Stimulated activated CD4-positive, alpha-beta T cell treated with anti-CD3 and anti-CD28 coated beads, TNF-alpha, amount 100 ng/mL, for 48 hours (primary cell): ENCODE measurements at regions not wholly inside any gene's neighbourhood (a gene's known extent, or its start where the extent isn't known, plus 50 kb on each side); places are given as distances from the start of the nearest gene placed in this dataset.
"Not testable (repeated sequence)": the region's sequence is repeated elsewhere in the genome, so short reads cannot be mapped to it uniquely, and the experiment has no call there.

ENCODE experiments used
- DNase-seq, 3 donors: peaks; one replicate each; pipeline ENCODE4 v3.0.0-alpha.2; 2020; ENCODE audit warnings: low read depth in 3 of 3

DNA sequence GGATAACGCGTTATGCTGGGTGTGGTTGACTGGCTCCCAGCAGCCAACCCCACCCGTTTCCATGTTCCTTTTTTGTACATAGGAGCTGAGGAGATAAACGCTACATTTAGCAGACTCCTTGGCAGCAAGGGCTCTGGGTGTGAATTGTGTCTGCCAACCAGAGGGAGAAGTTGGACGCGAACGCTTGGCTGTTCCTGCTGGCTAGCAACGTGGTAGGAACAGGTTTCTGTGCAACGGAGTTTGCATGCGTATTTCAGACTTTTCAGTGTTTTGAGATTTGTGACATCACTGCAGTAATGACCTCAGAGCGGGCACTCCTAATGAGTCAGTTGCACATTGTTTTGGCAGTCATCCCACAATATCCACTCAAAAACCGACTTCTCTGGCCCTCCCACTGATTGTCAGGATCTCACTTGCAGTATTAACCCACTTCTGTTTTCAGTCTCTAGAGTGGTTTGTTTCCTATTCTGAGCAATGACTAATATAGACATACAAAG is 98.7 kb upstream of the RGS1 start:
- DNase-seq, result no peak

GRCh38 chr1:192477630-192478029 is 97.9 kb upstream of the RGS1 start:
- DNase-seq, result no peak

- no peak for DNase-seq
Measured at GRCh38 chr1:192485692-192486436, 89.7 kb upstream of the RGS1 start.

GRCh38 chr1:192488058-192488457 is 87.5 kb upstream of the RGS1 start:
- DNase-seq, result no peak

- DNase-seq, result no peak
Measured at GRCh38 chr1:192489047-192489446, 86.5 kb upstream of the RGS1 start.

DNA sequence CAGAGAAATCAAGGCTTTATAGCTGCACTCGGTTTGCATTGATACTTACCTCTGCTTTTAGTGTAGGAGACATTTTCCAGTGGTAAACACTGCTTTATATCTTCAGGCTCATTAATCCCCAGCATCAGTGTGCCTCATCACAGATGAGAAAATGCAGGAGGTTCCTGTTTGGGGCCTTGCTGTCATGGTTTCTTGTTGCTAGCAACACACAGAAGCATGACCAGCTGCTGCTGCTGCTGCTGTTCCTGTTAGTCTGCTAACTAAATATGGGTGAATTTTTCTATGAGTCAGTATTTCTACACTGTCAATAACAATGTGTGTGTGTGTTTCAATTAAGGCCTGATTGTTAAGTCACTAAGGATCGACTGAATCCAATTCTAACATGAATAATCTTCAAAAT is 85.8 kb upstream of the RGS1 start:
- no peak for DNase-seq

- no peak for DNase-seq
Measured at GRCh38 chr1:192491804-192492554, 83.6 kb upstream of the RGS1 start.

DNA sequence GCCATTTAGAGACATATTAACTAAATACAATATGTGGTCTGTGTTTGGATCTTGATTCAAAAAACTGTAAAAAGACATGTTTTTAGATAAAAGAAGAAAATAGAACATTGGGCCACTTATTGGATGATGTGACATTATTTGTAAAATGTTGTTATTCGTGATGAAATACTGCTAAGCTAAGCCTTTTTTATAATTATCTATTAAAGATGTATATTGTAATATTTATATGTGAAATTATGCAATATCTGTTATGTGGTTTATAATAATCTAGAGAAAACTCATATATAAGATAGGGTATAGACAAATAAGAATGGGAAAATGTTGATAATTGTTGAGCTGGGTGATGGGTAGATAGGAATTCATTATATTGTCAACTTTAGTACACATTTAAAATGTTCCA is 82.0 kb upstream of the RGS1 start:
- no peak for DNase-seq

- no peak for DNase-seq
Measured at GRCh38 chr1:192496369-192497056, 79.1 kb upstream of the RGS1 start.

DNA sequence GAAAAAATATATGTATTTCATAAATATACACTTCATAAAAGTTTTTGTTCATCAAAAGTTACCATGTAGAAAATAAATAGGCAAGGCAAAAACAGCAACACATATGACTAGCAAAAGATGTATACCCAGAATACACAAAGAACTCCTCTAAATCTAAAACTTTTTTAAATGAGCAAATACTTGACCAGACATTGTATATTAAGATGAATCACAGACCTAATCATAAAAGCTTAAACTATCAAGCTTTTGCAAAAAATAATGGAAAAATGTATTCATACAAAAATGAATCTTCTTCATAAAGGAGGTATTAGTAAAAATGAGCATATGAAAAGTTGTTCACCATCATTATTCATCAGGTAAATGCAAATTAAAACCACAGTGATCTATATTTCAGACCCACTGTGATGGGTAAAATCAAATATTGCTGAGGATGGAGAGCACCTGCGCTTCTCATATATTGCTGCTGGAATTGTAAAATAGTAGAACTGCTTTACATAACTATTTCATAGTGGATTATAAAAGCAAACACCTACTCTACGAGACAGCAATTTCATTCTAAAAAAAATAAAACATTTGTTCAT is 78.3 kb upstream of the RGS1 start:
- no peak for DNase-seq

- DNase-seq, result not testable (repeated sequence)
Measured at GRCh38 chr1:192498092-192498491, 77.5 kb upstream of the RGS1 start.

DNA sequence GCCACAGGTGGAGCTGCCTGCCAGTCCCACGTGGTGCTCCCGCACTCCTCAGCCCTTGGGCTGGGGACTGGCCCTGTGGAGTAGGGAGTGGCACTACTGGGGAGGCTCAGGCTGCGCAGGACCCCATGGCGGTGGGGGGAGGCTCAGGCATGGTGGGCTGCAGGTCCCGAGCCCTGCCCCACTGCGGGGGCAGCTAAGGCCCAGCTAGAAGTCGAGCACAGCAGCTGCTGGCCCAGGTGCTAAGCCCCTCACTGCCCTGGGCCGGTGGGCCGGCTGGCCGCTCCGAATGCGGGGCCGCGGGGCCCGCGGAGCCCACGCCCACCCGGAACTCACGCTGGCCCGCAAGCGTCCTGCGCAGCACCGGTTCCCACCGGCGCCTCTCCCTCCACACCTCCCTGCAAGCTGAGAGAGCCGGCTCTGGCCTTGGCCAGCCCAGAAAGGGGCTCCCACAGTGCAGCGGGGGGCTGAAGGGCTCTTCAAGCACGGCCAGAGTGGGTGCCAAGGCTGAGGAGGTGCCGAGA is 76.5 kb upstream of the RGS1 start:
- DNase-seq, result not testable (repeated sequence)

GRCh38 chr1:192500541-192500940 is 75.0 kb upstream of the RGS1 start:
- DNase-seq, result not testable (repeated sequence)

GRCh38 chr1:192506741-192507155 is 68.8 kb upstream of the RGS1 start:
- DNase-seq, result no peak

GRCh38 chr1:192512426-192513162 is 63.0 kb upstream of the RGS1 start:
- no peak for DNase-seq

- DNase-seq, result no peak
Measured at GRCh38 chr1:192513196-192513595, 62.4 kb upstream of the RGS1 start.

- DNase-seq, result no peak
Measured at GRCh38 chr1:192513697-192514096, 61.9 kb upstream of the RGS1 start.

- DNase-seq, result peak; percentile 28 to 40 (median 30)
Measured at GRCh38 chr1:192516776-192517297, 58.7 kb upstream of the RGS1 start.

DNA sequence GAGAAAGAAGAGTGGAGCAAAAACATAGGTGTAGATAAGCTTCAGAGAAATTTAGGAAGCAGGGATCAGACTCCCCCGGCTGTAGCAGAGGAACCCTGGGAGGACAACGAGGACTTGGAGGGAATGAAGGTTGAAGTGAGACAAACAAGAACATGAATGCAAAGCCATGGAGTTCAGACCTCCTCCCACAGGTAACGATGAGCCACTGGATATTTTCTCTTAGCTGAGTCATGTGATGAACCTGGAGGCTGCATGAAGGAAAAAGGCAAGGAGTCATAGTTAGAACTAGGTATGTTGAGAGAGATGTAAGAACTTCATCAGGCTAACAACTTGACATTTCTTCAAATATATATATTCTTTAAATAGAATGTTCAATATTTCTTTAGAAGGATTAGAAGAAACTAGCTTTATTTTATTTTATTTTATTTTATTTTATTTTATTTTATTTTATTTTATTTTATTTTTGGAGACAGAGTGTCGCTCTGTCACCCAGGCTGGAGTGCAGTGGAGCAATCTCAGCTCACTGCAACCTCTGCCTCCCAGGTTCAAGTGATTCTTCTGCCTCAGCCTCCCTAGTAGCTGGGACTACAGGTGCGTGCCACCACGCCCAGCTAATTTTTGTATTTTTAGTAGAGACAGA is 57.7 kb upstream of the RGS1 start:
- not testable (repeated sequence) for DNase-seq

DNA sequence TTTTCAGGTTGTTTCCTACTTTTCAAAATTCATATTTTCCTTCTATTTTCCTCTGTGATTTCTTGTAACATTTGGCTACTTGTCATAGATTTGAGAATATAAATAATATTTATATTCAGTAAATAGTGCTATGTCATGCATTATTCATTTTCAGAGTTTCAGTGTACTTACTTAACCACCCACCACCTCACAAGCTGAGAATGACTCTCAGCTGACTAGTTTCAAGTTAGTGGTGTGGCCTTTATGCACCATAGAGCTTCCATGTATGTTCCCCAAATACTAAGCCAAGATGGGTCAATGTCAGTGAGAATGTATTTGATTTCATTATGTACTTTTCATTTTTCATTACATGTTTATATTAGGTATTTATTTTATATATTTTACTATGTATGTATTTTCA is 56.9 kb upstream of the RGS1 start:
- no peak for DNase-seq
